H1 (cell line): ENCODE measurements at regions not wholly inside any gene's neighbourhood (a gene's known extent, or its start where the extent isn't known, plus 50 kb on each side); places are given as distances from the start of the nearest gene placed in this dataset.

Experiments used
- CTCF ChIA-PET: fragments of 300-600 bp; sonication (Branson Sonifier 250); formaldehyde crosslinking; loops from one replicate; lab custom pipeline; 2021; ENCODE audit not compliant: partially characterized antibody; lab: Charles Lee
- POLR2A ChIA-PET: fragments of 300-600 bp; sonication (Branson Sonifier 250); formaldehyde crosslinking; loops from one replicate; lab custom pipeline; 2021; ENCODE audit warnings: inconsistent platforms; ENCODE audit not compliant: partially characterized antibody; lab: Charles Lee
- DNase-seq, 2 experiments: peaks; one replicate each; pipeline versions ENCODE4 v3.0.0 to v3.0.0-alpha.2; 2010 to 2022; ENCODE audit warnings: low spot score in 2 of 2, low read depth in 1 of 2, mixed read lengths in 1 of 2
- FAIRE-seq: peaks from 2 replicates; lab custom pipeline; 2011; peaks lifted over from hg19 to GRCh38; lab: Jason Lieb, UNC
- H2AFZ ChIP-seq: 2 replicates; pipeline ENCODE4 v1.8.1; 2012; ENCODE audit warnings: low read length, inconsistent platforms
- H2AK5ac ChIP-seq: 2 replicates; pipeline ENCODE4 v1.6.1; 2013; ENCODE audit warnings: low read depth, low read length
- H2BK120ac ChIP-seq: replicated peaks from 2 replicates; pipeline ENCODE3; 2013; ENCODE audit warnings: low read depth, low read length, inconsistent platforms
- H2BK12ac ChIP-seq: 2 replicates; pipeline ENCODE4 v1.6.1; 2013; ENCODE audit warnings: low read depth, low read length
- H2BK15ac ChIP-seq: 2 replicates; pipeline ENCODE4 v1.6.1; 2013; ENCODE audit warnings: low read length
- H2BK20ac ChIP-seq: 2 replicates; pipeline ENCODE4 v1.6.1; 2013; ENCODE audit warnings: low read length
- H2BK5ac ChIP-seq: 2 replicates; pipeline ENCODE4 v1.6.1; 2013; ENCODE audit warnings: low read depth, low read length
- H3K14ac ChIP-seq: 2 replicates; pipeline ENCODE4 v1.6.1; 2013; ENCODE audit warnings: inconsistent platforms; ENCODE audit not compliant: insufficient read length
- H3K18ac ChIP-seq: 2 replicates; pipeline ENCODE4 v1.6.1; 2013; ENCODE audit warnings: low read length; ENCODE audit errors: extremely low read depth
- H3K23ac ChIP-seq: 2 replicates; pipeline ENCODE4 v1.6.1; 2013; ENCODE audit warnings: inconsistent platforms; ENCODE audit not compliant: insufficient read length
- H3K23me2 ChIP-seq: 2 replicates; pipeline ENCODE4 v1.6.1; 2013; ENCODE audit warnings: low read depth, low read length
- H3K27ac ChIP-seq: 2 replicates; pipeline ENCODE4 v1.6.1; 2011; ENCODE audit warnings: low read depth, low read length, inconsistent platforms
- H3K27me3 ChIP-seq, 4 experiments: replicated peaks in 1 of 4; 1 replicate in 1 of 4; 2 replicates in 3 of 4; pipeline versions ENCODE4 v1.6.1 to v1.8.1; 2011 to 2013; ENCODE audit warnings: low read length in 3 of 4, mild to moderate bottlenecking in 3 of 4, inconsistent platforms in 2 of 4, mixed read lengths in 2 of 4, moderate library complexity in 1 of 4; ENCODE audit not compliant: control insufficient read depth in 3 of 4, insufficient read depth in 3 of 4; ENCODE audit errors: extremely low read depth in 1 of 4
- H3K36me3 ChIP-seq, 4 experiments: 2 replicates each; pipeline versions ENCODE4 v1.6.1 to v1.8.1; 2011 to 2013; ENCODE audit warnings: mild to moderate bottlenecking in 4 of 4, low read length in 3 of 4, moderate library complexity in 2 of 4, control low read depth in 1 of 4, inconsistent platforms in 1 of 4; ENCODE audit not compliant: insufficient read depth in 4 of 4, control insufficient read depth in 2 of 4
- H3K4ac ChIP-seq: replicated peaks from 2 replicates; pipeline ENCODE3; 2013; ENCODE audit warnings: low read length, low read depth, mixed read lengths, inconsistent platforms; ENCODE audit not compliant: insufficient read length
- H3K4me1 ChIP-seq, 4 experiments: replicated peaks in 1 of 4; 1 replicate in 1 of 4; 2 replicates in 3 of 4; pipeline versions ENCODE4 v1.6.1 to v1.8.1; 2011 to 2013; ENCODE audit warnings: low read length in 3 of 4, inconsistent platforms in 2 of 4, mixed read lengths in 1 of 4; ENCODE audit not compliant: insufficient read depth in 4 of 4, control insufficient read depth in 3 of 4
- H3K4me2 ChIP-seq, 2 experiments: 2 replicates each; pipeline versions ENCODE4 v1.6.1 to v1.8.1; 2011 to 2013; ENCODE audit warnings: low read depth in 2 of 2, low read length in 2 of 2, control low read depth in 1 of 2, inconsistent platforms in 1 of 2, mild to moderate bottlenecking in 1 of 2; ENCODE audit not compliant: insufficient read depth in 1 of 2
- H3K4me3 ChIP-seq, 4 experiments: fragments of 200-600, 300-600 bp in 1 of 4; sonication (generic), shearing (Covaris generic), sonication (Bioruptor Twin) in 1 of 4; 2 replicates each; pipeline versions ENCODE4 v1.5.1 to v1.8.1; 2011 to 2016; ENCODE audit warnings: low read length in 4 of 4, low read depth in 3 of 4, control low read depth in 2 of 4, inconsistent platforms in 2 of 4, mild to moderate bottlenecking in 2 of 4, mixed read lengths in 1 of 4, moderate library complexity in 1 of 4; ENCODE audit not compliant: insufficient read depth in 2 of 4; ENCODE audit errors: extremely low read depth in 1 of 4
- H3K56ac ChIP-seq: replicated peaks from 2 replicates; pipeline ENCODE3; 2013; ENCODE audit warnings: low read depth, mild to moderate bottlenecking, mixed read lengths, low read length, inconsistent platforms; ENCODE audit not compliant: insufficient read length
- H3K79me1 ChIP-seq: 2 replicates; pipeline ENCODE4 v1.6.1; 2013; ENCODE audit warnings: low read depth, low read length, control low read depth
- H3K79me2 ChIP-seq, 2 experiments: 2 replicates each; pipeline versions ENCODE4 v1.6.1 to v1.8.1; 2012 to 2013; ENCODE audit warnings: low read length in 2 of 2, mild to moderate bottlenecking in 2 of 2, inconsistent platforms in 1 of 2; ENCODE audit not compliant: insufficient read depth in 2 of 2, control insufficient read depth in 1 of 2
- H3K9ac ChIP-seq, 4 experiments: replicated peaks in 1 of 4; 1 replicate in 1 of 4; 2 replicates in 3 of 4; pipeline versions ENCODE4 v1.6.1 to v1.8.1; 2011 to 2013; ENCODE audit warnings: low read depth in 3 of 4, low read length in 3 of 4, control low read depth in 2 of 4, mild to moderate bottlenecking in 2 of 4, moderate library complexity in 2 of 4, inconsistent platforms in 1 of 4; ENCODE audit errors: extremely low read depth in 1 of 4
- H3K9me3 ChIP-seq, 2 experiments: 2 replicates each; pipeline versions ENCODE4 v1.6.1 to v1.8.1; 2012 to 2013; ENCODE audit warnings: mild to moderate bottlenecking in 2 of 2, moderate library complexity in 2 of 2, control low read depth in 1 of 2, inconsistent platforms in 1 of 2, low read depth in 1 of 2, low read length in 1 of 2, mixed read lengths in 1 of 2; ENCODE audit not compliant: insufficient read depth in 2 of 2
- H4K20me1 ChIP-seq, 2 experiments: replicated peaks in 1 of 2; 2 replicates each; pipeline versions ENCODE3 to v1.8.1; 2011 to 2013; ENCODE audit warnings: inconsistent platforms in 2 of 2, low read length in 2 of 2, mild to moderate bottlenecking in 1 of 2; ENCODE audit not compliant: insufficient read depth in 2 of 2, control insufficient read depth in 1 of 2
- H4K5ac ChIP-seq: 2 replicates; pipeline ENCODE4 v1.6.1; 2013; ENCODE audit warnings: low read length, low read depth, mixed read lengths, inconsistent platforms; ENCODE audit not compliant: insufficient read length
- H4K8ac ChIP-seq: 2 replicates; pipeline ENCODE4 v1.8.0; 2013; ENCODE audit warnings: mild to moderate bottlenecking, moderate library complexity, low read length, inconsistent platforms; ENCODE audit not compliant: insufficient read depth; ENCODE audit errors: extremely low read depth
- H4K91ac ChIP-seq: replicated peaks from 2 replicates; pipeline ENCODE3; 2013; ENCODE audit warnings: low read length, mixed read lengths, inconsistent platforms; ENCODE audit not compliant: insufficient read length
- CEBPB ChIP-seq: IDR thresholded peaks from 2 replicates; pipeline ENCODE4 v1.6.1; 2012; ENCODE audit warnings: low read depth, low read length
- E2F6 ChIP-seq: IDR thresholded peaks from 2 replicates; pipeline ENCODE4 v1.6.1; 2012; ENCODE audit warnings: inconsistent platforms
- EZH2 ChIP-seq: fragments of 200-600 bp; sonication (generic); IDR thresholded peaks from 2 replicates; pipeline ENCODE4 v1.7.1; 2012; ENCODE audit warnings: low read depth, mild to moderate bottlenecking, moderate library complexity, low read length, inconsistent platforms; ENCODE audit not compliant: severe bottlenecking
- FOSL1 ChIP-seq: IDR thresholded peaks from 2 replicates; pipeline ENCODE4 v1.6.1; 2011; ENCODE audit warnings: mild to moderate bottlenecking, low read depth, low read length, moderate library complexity; ENCODE audit not compliant: insufficient read depth
- KDM1A ChIP-seq: fragments of 200-600, 300-600 bp; sonication (generic); IDR thresholded peaks from 2 replicates; pipeline ENCODE4 v1.7.1; 2016; ENCODE audit warnings: mild to moderate bottlenecking, low read length, borderline replicate concordance
- MAFK ChIP-seq: IDR thresholded peaks from 2 replicates; pipeline ENCODE4 v1.6.1; 2012; ENCODE audit warnings: low read depth, mild to moderate bottlenecking, improper control_type of control experiment, low read length
- TBP ChIP-seq: IDR thresholded peaks from 2 replicates; pipeline ENCODE4 v1.6.1; 2011; ENCODE audit warnings: low read depth, low read length, improper control_type of control experiment
- WGBS, 2 experiments: shearing (Covaris generic) in 1 of 2; methylation state at CpG; one replicate each; pipeline versions ENCODE4 v1.1.6 to v1.1.7; 2013 to 2015; ENCODE audit warnings: low lambda C conversion rate in 2 of 2, mixed read lengths in 2 of 2, inconsistent platforms in 1 of 2, low coverage in 1 of 2, missing lambda C conversion rate in 1 of 2; ENCODE audit not compliant: insufficient replicate concordance in 2 of 2, insufficient coverage in 1 of 2, insufficient read length in 1 of 2; ENCODE audit errors: extremely low coverage in 1 of 2, missing lambda C conversion rate in 1 of 2; 5-methylcytosine and 5-hydroxymethylcytosine counted together

DNA sequence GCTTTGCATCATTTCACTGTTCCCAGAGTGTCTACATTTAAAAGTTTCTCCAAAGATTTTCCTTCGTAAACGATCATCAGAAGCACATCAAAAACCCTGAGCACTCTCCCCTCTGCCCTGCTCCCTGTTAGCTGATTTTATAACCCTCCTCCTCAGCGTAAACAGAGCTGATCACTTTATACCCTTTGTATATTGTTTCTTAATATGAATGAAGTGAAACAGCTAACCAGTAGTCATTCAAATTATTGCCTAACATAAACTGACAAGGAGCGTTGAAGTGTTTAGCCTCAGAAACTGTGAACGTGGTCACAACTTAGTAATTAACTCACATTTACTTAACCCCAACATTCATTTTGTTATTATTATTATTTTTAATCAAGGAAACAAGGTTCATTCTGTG is 160.0 kb upstream of the FOXF1 start:
- Histone ChIP-seq H3K23me2 (no peaks in the 10 kb centered on the region), H2BK15ac (no peak overlapping the region), H3K79me2 (no peaks in the 10 kb centered on the region), H4K8ac (no peak overlapping the region), H3K9me3 (no peaks in the 10 kb centered on the region), H3K9ac (no peak overlapping the region), H4K91ac (no peak overlapping the region), H4K5ac (no peak overlapping the region), H2AFZ (no peak overlapping the region), H3K14ac (no peak overlapping the region), H2AK5ac (no peak overlapping the region), H3K4ac (no peak overlapping the region), H3K18ac (no peak overlapping the region), H3K4me3 (no peak overlapping the region), H3K4me1 (peaks cover 0 to 9% (median 3%) of the 10 kb centered on the region in 4 experiments; a peak in 3 of 7 replicates), H2BK12ac (no peak overlapping the region), H4K20me1 (no peaks in the 10 kb centered on the region), H3K27me3 (0 out of 7 replicates have a peak, but pooled peaks cover 0 to 3% (median 0%) of the 10 kb centered on the region in 4 experiments), H2BK20ac (no peak overlapping the region), H3K4me2 (no peak overlapping the region), H3K36me3 (no peaks in the 10 kb centered on the region), H3K56ac (no peak overlapping the region), H2BK5ac (no peak overlapping the region), H2BK120ac (no peak overlapping the region), H3K27ac (no peak overlapping the region), H3K79me1 (no peaks in the 10 kb centered on the region), H3K23ac (no peak overlapping the region)
- DNase-seq, result no peak
- 91% methylated on average over 5 of the region's 5 CpGs; no CpG with 5 or more reads in 1 of the 2 experiments for WGBS, 2 experiments
- POLR2A ChIA-PET, result no interaction called here
- CTCF ChIA-PET, result interaction anchor here (0.7 to 1.4 kb wide), 5 partner anchors 10 to 170 kb away, joined by 3 to 4 read pairs (median 4); no protein-coding TSS in a partner anchor
- FAIRE-seq, result no peak
- TF ChIP-seq MAFK (no peak), E2F6 (no peak), TBP (no peak), CEBPB (no peak), FOSL1 (no peak), KDM1A (no peak), EZH2 (no peak)
